GM12873 (cell line): ENCODE measurements at regions not wholly inside any gene's neighbourhood (a gene's known extent, or its start where the extent isn't known, plus 50 kb on each side); places are given as distances from the start of the nearest gene placed in this dataset.

Experiments
- TF ChIP-seq, protein P1 (sequence below): IDR thresholded peaks from 2 replicates; pipeline ENCODE4 v1.5.1; 2012; ENCODE audit warnings: low read depth, mild to moderate bottlenecking, moderate library complexity, low read length, control low read depth; ENCODE audit not compliant: insufficient read depth; ENCODE audit errors: missing control alignments

DNA sequence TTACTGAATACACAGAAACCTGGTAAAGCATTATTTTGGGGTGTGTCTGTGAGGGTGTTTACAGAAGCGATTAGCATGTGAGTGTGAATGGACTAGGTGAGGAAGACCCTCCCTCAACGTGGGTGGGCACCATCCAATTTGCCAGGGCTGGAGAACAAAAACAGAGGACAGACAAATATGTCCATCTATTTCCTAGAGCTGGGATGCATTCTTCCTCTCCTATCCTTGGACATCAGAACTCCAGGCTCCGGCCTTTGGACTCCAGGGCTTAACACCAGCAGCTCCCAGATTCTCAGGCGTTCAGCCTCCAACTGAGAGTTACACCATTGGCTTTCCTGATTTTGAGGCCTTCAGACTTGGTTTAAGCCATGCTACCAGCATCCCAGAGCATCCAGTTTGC, 65.8 kb upstream of the CHD1 start:
- TF ChIP-seq, protein P1, sequence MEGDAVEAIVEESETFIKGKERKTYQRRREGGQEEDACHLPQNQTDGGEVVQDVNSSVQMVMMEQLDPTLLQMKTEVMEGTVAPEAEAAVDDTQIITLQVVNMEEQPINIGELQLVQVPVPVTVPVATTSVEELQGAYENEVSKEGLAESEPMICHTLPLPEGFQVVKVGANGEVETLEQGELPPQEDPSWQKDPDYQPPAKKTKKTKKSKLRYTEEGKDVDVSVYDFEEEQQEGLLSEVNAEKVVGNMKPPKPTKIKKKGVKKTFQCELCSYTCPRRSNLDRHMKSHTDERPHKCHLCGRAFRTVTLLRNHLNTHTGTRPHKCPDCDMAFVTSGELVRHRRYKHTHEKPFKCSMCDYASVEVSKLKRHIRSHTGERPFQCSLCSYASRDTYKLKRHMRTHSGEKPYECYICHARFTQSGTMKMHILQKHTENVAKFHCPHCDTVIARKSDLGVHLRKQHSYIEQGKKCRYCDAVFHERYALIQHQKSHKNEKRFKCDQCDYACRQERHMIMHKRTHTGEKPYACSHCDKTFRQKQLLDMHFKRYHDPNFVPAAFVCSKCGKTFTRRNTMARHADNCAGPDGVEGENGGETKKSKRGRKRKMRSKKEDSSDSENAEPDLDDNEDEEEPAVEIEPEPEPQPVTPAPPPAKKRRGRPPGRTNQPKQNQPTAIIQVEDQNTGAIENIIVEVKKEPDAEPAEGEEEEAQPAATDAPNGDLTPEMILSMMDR = no peak

DNA sequence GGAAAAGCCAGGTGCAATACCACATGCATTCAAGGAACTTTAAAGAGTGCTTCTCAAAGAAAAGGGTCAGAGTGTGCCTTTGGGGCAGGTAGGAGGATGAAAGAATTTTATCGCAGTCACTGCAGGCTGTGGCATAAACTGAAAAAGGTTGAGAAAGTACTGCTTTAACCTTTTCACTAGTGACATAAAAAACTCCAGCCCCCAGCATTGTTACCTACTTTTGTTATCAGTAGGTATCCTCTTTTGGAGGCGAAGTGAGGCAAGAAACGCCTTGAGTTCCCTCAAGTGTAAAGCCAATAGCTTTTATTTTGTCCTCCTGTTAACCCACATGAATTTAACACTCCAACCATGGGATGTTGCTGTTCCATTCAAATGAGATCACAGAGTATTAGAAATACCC, 64.7 kb upstream of the CHD1 start:
- TF ChIP-seq, protein P1 = no peak

DNA sequence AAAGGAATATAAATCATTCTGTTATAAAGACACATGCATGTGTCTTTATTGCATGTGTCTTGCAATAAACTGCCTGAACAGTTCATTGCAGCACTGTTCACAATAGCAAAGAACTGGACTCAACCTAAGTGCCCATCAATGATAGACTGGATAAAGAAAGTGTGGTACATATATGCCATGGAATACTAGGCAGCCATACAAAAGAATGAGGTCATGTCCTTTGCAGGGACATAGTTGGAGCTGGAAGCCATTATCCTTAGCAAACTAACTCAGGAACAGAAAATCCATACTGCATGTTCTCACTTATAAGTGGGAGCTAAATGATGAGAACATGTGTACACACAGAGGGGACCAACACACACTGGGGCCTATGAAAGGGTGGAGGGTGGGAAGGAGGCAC, 63.7 kb upstream of the CHD1 start:
- TF ChIP-seq, protein P1 = no peak

DNA sequence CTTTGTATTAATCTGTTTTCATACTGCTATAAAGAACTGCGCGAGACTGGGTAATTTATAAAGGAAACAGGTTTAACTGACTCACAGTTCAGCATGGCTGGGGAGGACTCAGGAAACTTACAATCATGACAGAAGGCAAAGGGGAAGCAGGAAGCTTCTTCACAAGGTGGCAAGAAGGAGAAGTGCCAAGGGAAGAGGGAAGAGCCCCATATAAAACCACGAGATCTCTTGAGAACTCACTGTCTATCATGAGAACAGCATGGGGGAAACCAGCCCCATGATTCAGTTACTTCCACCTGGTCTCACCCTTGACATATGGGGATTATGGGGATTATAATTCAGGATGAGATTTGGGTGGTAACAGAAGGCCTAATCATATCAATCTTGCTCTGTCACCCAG, 60.9 kb upstream of the CHD1 start:
- TF ChIP-seq, protein P1 = no peak

DNA sequence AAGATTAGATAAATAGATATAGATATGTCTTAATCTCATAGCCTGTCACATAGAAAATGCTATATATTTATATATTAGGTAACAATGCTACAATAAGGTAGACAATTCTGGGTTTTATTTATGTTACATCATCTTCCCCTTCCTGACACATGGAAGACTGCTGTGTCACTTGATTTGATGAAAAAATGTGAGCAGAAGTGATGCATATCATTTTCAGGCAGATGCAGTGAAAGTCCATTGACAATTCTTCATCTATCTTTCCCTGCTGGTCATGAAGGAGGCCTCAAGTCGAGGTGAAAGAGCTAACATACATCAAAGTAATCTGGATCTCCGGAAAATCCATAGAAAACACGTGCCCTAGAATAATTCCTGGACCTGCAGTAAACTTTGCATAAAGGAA, 57.8 kb upstream of the CHD1 start:
- TF ChIP-seq, protein P1 = no peak

DNA sequence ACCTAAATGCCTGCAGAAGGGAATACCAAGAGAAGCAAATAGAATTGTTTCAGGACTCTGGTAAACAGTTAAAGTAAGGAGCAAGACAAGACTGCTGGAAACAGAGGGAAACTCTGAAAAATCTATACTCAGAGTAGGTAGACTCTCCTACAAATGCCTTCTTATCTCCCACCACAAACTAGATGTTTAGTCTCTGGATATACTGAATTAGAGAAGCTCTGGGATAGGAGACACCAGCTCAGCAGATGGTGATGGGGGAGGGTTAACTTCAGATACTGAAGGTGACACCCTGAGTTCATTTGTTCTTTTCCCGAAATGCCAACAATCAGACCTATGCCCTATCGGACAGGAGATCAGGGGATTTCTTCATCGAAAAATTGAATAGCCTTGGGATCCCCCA, 54.1 kb upstream of the CHD1 start:
- TF ChIP-seq, protein P1 = no peak
